SH-SY5Y (cell line): ENCODE measurements at regions not wholly inside any gene's neighbourhood (a gene's known extent, or its start where the extent isn't known, plus 50 kb on each side); places are given as distances from the start of the nearest gene placed in this dataset.

Experiments used
- GATA2 ChIP-seq: IDR thresholded peaks from 2 replicates; pipeline ENCODE4 v1.6.1; 2011; ENCODE audit warnings: mild to moderate bottlenecking, low read depth, low read length
- GATA3 ChIP-seq: IDR thresholded peaks from 2 replicates; pipeline ENCODE4 v1.6.1; 2011; ENCODE audit warnings: low read depth, mild to moderate bottlenecking, low read length, moderate library complexity

DNA sequence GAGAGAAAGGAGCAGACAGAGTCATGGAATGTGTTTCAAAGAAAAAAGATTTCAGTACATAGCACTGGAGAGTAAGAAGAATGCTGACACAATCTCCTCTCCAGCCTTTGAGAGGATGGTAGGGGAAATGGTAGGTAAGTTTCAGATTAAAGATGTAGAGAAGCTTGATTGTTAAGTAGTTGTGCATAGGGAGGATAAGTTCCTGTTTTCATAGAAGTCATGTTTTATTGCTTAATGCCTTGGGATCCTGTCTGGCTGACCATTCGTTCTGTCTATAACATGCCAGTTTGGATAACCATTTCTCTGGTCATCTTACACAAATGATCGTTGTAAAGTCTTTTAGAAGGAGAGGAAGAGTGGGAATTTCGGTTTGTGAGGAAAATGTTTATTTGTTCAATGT, 95.7 kb upstream of the IGSF10 start:
- no peak for TF ChIP-seq GATA3
- TF ChIP-seq GATA2, result no peak
